Fibroblast of lung (primary cell): ENCODE measurements at regions not wholly inside any gene's neighbourhood (a gene's known extent, or its start where the extent isn't known, plus 50 kb on each side); places are given as distances from the start of the nearest gene placed in this dataset.

Experiments
- EZH2 ChIP-seq: IDR thresholded peaks from 2 replicates; pipeline ENCODE4 v1.5.1; 2012; ENCODE audit warnings: low read length, control low read depth, mild to moderate bottlenecking; ENCODE audit errors: missing control alignments
- TF ChIP-seq, protein P1 (sequence below), 2 donors: IDR thresholded peaks in 1 of 2; conservative IDR thresholded peaks in 1 of 2; 1 replicate in 1 of 2; 2 replicates in 1 of 2; pipeline ENCODE4 v1.5.1; 2011 to 2012; ENCODE audit warnings: low read length in 2 of 2, control low read depth in 1 of 2, inconsistent platforms in 1 of 2, low read depth in 1 of 2, mild to moderate bottlenecking in 1 of 2

DNA sequence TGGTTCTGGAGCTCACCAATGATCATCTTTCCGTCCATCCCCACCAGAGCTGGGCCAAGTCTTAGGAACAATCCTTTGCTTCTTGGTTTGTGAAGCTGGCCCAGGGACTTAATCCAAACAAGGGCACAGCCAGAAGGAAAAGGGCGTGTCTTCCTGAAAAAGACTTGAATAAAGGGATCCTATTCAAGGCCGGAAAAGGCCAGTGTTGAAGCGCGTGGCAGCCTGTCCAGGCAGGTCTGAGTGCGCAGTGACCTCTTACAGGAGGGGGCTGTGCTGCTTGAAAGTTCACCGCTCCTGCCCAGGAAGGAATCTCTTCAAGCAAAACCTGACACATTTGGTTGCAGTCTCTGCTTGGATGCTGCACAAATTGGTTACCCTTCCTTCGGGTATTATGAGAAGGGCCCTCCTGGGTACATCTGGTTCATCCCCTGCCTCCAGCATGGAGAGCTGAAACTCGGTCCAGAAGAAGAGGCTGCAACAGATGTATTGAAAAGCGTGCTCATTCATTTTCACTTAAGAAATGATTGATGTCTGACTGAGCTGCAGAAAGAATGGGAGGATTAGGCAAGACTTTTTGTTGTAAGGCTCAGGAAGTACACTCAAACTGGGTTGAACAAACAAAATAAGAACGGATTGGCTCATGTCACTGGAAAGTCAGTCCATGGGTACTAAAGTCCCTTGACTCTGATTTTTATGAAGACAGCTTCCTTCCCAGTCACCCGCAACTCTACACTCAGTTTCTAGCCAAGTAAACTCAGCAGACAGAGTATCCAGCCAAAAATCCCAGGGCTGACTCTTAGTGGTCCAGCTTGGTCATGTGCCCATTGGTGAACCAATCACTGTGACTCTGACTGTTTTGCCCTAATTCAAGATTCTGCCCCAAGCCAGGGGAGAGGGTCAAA lies 136.3 kb downstream of the TFAP2C start:
- TF ChIP-seq, protein P1, sequence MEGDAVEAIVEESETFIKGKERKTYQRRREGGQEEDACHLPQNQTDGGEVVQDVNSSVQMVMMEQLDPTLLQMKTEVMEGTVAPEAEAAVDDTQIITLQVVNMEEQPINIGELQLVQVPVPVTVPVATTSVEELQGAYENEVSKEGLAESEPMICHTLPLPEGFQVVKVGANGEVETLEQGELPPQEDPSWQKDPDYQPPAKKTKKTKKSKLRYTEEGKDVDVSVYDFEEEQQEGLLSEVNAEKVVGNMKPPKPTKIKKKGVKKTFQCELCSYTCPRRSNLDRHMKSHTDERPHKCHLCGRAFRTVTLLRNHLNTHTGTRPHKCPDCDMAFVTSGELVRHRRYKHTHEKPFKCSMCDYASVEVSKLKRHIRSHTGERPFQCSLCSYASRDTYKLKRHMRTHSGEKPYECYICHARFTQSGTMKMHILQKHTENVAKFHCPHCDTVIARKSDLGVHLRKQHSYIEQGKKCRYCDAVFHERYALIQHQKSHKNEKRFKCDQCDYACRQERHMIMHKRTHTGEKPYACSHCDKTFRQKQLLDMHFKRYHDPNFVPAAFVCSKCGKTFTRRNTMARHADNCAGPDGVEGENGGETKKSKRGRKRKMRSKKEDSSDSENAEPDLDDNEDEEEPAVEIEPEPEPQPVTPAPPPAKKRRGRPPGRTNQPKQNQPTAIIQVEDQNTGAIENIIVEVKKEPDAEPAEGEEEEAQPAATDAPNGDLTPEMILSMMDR (conservative IDR thresholded peaks at IDR 0.05 in 1 of 2, IDR thresholded peaks at IDR 0.05 in 1 of 2; ENCODE audit: low read depth in 1 of 2, low read length in 2 of 2), result no peak
- no peak for TF ChIP-seq EZH2
